Mucosa of rectum (tissue), 2 donors: ENCODE measurements at regions not wholly inside any gene's neighbourhood (a gene's known extent, or its start where the extent isn't known, plus 50 kb on each side); places are given as distances from the start of the nearest gene placed in this dataset.

Experiments used
- H3K27ac ChIP-seq, 2 donors: one replicate each; pipeline ENCODE4 v1.7.0; 2013; ENCODE audit warnings: inconsistent platforms in 2 of 2, low read depth in 2 of 2, low read length in 2 of 2
- H3K27me3 ChIP-seq, 2 donors: one replicate each; pipeline ENCODE4 v1.7.0; 2013; ENCODE audit warnings: low read length in 2 of 2; ENCODE audit not compliant: control insufficient read depth in 2 of 2, insufficient read depth in 2 of 2
- H3K36me3 ChIP-seq, 2 donors: one replicate each; pipeline ENCODE4 v1.7.0; 2013; ENCODE audit warnings: low read length in 2 of 2; ENCODE audit not compliant: control insufficient read depth in 2 of 2, insufficient read depth in 2 of 2
- H3K4me1 ChIP-seq, 2 donors: one replicate each; pipeline ENCODE4 v1.7.0; 2013; ENCODE audit warnings: low read length in 2 of 2, mild to moderate bottlenecking in 1 of 2; ENCODE audit not compliant: control insufficient read depth in 2 of 2, insufficient read depth in 2 of 2
- H3K4me3 ChIP-seq, 2 donors: one replicate each; pipeline ENCODE4 v1.7.0; 2013; ENCODE audit warnings: low read length in 2 of 2
- H3K9ac ChIP-seq, 2 donors: one replicate each; pipeline ENCODE4 v1.7.0; 2013; ENCODE audit warnings: low read length in 2 of 2, low read depth in 1 of 2, mild to moderate bottlenecking in 1 of 2
- H3K9me3 ChIP-seq, 2 donors: one replicate each; pipeline ENCODE4 v1.7.0; 2013; ENCODE audit warnings: low read length in 2 of 2; ENCODE audit not compliant: control insufficient read depth in 2 of 2
- donor health status: healthy.
- donor health status: Normal muscosa, but diverticular disease.

DNA sequence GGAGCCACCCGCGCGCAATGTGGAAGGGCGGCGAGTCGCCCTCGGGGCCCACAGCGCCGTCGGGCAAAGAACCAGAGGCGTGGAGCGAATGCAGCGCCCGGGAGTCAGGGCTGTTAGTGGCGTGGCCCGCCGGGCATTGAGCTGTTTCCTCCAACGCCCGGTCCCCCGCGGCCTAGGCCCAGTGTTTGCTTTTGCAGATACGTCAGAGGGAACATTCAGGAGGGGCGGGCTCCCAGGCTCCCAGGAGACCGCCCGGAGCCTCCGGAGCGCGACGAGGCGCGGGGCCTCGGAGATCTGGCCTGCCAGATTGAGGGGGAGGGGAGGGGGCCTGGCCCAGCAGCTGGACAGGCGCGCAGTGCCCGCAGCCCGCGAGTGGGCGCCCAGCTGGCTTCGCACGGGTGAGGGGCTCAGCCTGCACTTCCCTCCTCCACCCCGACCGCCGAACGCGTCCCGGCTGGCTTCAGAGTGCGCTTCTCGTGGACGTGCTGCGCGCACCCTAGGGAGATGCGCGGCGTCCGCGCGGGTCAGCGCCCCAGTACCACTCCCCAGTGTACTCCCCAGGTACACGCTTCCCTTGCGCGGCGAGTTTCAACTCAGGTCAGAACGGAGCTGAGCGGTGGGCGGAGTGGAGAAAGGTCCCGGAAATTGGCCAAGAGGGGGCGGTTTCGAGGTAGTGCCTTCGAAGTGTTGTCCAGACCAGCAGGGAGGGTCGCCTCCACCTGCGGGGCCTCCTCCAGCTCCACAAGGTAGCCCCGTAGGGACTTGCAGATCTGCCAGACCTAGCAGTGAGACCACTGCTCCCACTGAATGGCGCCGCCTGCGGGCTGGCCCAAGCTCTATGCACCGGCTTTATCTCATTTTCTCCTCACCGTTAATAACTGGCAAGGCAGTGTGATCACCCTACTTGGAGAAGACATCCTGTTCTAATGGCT is 130.4 kb downstream of the TMEM174 start:
- Histone ChIP-seq H3K9ac (no peak overlapping the region), H3K9me3 (peaks cover 0 to 1% of the 10 kb centered on the region in 2 donors), H3K27me3 (peaks cover 76 to 90% of the 10 kb centered on the region in 2 donors), H3K4me3 (peak overlapping the region; percentile 31 to 41), H3K4me1 (peaks cover 0 to 6% of the 10 kb centered on the region in 2 donors), H3K27ac (no peak overlapping the region), H3K36me3 (no peaks in the 10 kb centered on the region)

DNA sequence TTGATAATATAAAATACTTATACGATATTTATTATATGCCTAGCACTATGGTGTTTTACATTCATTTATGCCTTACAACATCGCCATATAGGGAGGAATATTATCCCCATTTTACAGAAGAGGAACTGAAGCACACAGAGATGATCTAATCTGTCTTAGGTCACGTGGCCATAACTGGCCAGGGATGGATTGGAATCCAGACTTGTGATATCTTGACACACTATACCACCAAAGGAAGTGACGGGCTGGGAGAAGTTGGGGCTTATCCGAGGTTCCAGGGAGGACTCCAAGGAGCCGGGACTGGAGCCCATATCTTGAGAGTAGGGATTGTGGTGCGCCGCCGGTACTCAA is 129.8 kb downstream of the TMEM174 start:
- H3K9me3 ChIP-seq = peaks cover 0 to 1% of the 10 kb centered on the region in 2 donors
- no peak overlapping the region for H3K9ac ChIP-seq
- no peak overlapping the region for H3K27ac ChIP-seq
- H3K4me3 ChIP-seq = no peak overlapping the region
- H3K27me3 ChIP-seq = peaks cover 82 to 89% of the 10 kb centered on the region in 2 donors
- H3K36me3 ChIP-seq = no peaks in the 10 kb centered on the region
- H3K4me1 ChIP-seq = peaks cover 0 to 6% of the 10 kb centered on the region in 2 donors

DNA sequence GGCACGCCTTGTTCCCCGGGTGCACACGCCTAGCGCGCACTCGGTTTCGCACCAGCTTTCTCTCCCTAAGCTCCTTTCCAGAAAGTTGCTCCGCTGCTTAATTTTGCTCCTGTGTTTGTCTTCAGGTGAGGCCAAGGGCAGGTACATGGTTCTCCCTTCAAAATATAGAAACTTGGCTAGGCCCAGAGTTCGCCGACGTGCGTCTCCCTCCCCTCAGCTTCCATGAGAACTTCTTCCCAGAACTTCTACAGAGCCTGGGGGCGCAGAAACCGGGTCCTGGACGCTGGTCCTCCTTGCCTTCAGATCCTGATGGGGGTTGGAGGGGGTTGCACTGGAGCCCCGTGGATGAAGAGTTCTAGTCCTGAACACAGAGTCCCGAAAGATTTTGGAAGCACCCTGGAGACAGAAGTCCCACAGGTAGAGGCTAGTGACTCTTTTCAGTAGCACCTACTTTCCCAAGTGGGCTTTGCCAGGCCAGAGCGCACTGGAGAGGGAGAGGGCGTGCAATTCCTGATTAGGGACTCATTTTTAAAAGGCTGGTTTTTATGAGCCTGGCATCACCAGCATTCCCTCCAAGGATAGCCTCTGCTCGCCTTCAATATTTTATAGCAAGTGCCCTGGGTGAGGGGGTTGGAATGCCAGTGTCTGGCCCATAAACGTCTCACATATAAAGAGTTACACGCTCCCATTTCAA is 128.4 kb downstream of the TMEM174 start:
- Histone ChIP-seq H3K4me3 (no peak overlapping the region), H3K36me3 (no peaks in the 10 kb centered on the region), H3K27ac (no peak overlapping the region), H3K9ac (no peak overlapping the region), H3K27me3 (peaks cover 91 to 94% of the 10 kb centered on the region in 2 donors), H3K4me1 (peaks cover 0 to 6% of the 10 kb centered on the region in 2 donors), H3K9me3 (peaks cover 0 to 1% of the 10 kb centered on the region in 2 donors)

DNA sequence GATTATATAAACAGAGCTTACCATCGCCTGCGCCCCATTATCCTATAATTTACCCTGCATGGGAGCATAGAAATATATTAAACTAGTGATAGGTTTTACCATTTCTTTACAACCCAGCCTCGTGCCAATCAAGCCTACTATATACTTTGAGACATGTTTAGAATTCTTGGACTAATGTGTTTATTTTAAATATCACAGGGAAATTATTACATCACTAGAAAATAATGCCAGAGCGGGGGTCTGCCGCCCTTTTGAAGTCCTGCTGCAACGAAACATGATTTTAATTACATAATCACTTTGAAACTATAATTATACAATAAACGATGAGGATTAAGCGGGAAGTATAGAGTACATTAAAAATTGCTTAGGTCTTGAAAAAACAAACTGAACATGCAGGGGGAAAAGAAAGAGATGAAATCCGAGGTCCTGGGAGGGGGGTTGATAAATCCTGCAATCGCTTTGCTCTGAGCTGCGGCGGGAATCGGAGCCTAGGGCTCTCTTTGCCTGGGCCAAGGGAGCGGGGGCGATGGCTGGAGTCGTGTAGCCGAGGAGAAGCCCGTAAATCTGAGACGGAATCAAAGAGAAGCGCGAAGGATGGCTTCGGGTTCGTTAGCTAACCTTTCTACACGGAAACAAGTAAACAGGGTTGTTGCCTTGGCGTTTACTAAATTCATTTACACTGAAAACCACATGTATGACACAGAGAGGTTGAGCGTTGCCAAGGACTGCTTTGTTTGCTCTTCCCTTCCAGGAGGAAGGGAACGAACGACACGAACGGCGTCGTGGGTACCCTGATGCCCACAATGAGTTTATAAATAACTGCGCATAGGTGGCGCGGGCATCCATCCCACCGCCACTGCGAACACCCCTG is 127.6 kb downstream of the TMEM174 start:
- Histone ChIP-seq H3K9ac (no peak overlapping the region), H3K9me3 (peaks cover 0 to 1% of the 10 kb centered on the region in 2 donors), H3K36me3 (no peaks in the 10 kb centered on the region), H3K27ac (no peak overlapping the region), H3K27me3 (peaks cover 87 to 94% of the 10 kb centered on the region in 2 donors), H3K4me3 (no peak overlapping the region), H3K4me1 (peaks cover 0 to 6% of the 10 kb centered on the region in 2 donors)

GRCh38 chr5:73299665-73300336 is 126.8 kb downstream of the TMEM174 start:
- Histone ChIP-seq H3K9ac (no peak overlapping the region), H3K4me1 (peaks cover 0 to 6% of the 10 kb centered on the region in 2 donors), H3K36me3 (no peaks in the 10 kb centered on the region), H3K27me3 (peaks cover 82 to 93% of the 10 kb centered on the region in 2 donors), H3K9me3 (peaks cover 0 to 1% of the 10 kb centered on the region in 2 donors), H3K4me3 (no peak overlapping the region), H3K27ac (no peak overlapping the region)

- Histone ChIP-seq H3K9ac (no peak overlapping the region), H3K27ac (no peak overlapping the region), H3K36me3 (no peaks in the 10 kb centered on the region), H3K9me3 (peaks cover 0 to 1% of the 10 kb centered on the region in 2 donors), H3K4me3 (no peak overlapping the region), H3K27me3 (peaks cover 78 to 85% of the 10 kb centered on the region in 2 donors), H3K4me1 (peaks cover 0 to 6% of the 10 kb centered on the region in 2 donors)
Observed at GRCh38 chr5:73298772-73299630, 126.0 kb downstream of the TMEM174 start.

DNA sequence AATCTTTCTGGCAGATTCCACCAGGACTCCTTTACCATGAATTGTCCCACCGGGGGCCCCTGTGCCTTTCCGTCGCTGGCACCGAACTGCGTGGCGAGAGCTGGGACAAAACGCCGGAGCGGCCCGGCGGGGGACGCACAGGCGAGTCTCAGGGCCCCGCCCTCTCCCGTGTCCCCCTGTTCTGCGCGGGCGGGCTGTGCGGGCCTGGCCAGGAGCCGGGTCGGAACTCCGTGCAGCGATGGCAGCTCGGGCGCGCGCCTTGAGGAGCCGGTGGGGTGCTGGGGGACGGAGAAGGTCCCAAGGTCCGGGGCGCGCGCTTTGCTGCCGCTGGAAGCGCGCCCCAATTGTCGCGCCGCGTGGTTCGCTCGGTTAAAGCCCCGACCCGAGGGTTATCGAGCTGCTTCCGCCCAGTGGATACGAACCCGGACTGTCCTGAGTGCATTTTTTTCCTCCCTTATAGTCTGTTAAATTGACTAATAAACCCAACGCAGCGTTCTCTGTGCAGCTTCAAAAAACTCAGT is 125.3 kb downstream of the TMEM174 start:
- H3K4me1 ChIP-seq = peaks cover 0 to 3% of the 10 kb centered on the region in 2 donors
- no peaks in the 10 kb centered on the region for H3K36me3 ChIP-seq
- peaks cover 0 to 1% of the 10 kb centered on the region in 2 donors for H3K9me3 ChIP-seq
- no peak overlapping the region for H3K27ac ChIP-seq
- H3K4me3 ChIP-seq = no peak overlapping the region
- H3K27me3 ChIP-seq = peaks cover 74 to 78% of the 10 kb centered on the region in 2 donors
- H3K9ac ChIP-seq = no peak overlapping the region

DNA sequence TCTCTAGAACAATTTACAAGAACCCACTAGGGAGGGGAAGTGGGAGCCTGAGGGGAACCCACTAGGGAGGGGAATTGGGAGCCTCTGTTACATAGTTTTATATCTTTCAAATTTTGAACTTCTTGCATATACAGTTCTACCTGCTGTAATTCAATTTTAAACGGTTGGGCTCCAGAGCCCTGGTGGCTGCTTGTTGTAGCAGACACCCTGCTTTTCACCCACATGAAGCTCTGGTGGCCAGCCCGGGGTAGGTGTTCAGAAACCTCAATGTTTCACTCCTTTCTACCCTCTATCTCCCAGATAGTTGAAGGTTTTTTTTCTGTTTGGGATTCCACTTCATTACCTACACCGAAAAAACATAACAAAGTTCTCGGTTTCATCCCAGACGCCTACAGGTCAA is 124.4 kb downstream of the TMEM174 start:
- Histone ChIP-seq H3K27me3 (peaks cover 71 to 74% of the 10 kb centered on the region in 2 donors), H3K4me3 (no peak overlapping the region), H3K9me3 (peaks cover 0 to 1% of the 10 kb centered on the region in 2 donors), H3K9ac (no peak overlapping the region), H3K27ac (no peak overlapping the region), H3K36me3 (no peaks in the 10 kb centered on the region), H3K4me1 (no peaks in the 10 kb centered on the region)
